Stomach (tissue), 4 donors: ENCODE measurements at regions not wholly inside any gene's neighbourhood (a gene's known extent, or its start where the extent isn't known, plus 50 kb on each side); places are given as distances from the start of the nearest gene placed in this dataset.

Experiments used
- CTCF ChIP-seq, 7 experiments: fragments of 450-650 bp in 4 of 7; fragments of 200-600 bp in 3 of 7; sonication (generic) in 3 of 7; IDR thresholded peaks; one replicate each; pipeline ENCODE4 v1.5.1; 2016 to 2019; ENCODE audit warnings: antibody characterized with exemption in 7 of 7, control low read depth in 2 of 7, mild to moderate bottlenecking in 1 of 7
- POLR2A ChIP-seq, 4 donors: fragments of 450-650 bp; IDR thresholded peaks; one replicate each; pipeline ENCODE4 v1.6.1; 2016; ENCODE audit warnings: antibody characterized with exemption in 4 of 4, control low read depth in 2 of 4, mild to moderate bottlenecking in 1 of 4, moderate library complexity in 1 of 4
- POLR2AphosphoS5 ChIP-seq, 3 donors: sonication (generic); formaldehyde crosslinking; IDR thresholded peaks; one replicate each; pipeline ENCODE4 v1.6.1; 2016; ENCODE audit warnings: antibody characterized with exemption in 3 of 3

- no peak for TF ChIP-seq POLR2AphosphoS5 (IDR thresholded peaks at IDR 0.05)
- TF ChIP-seq CTCF (IDR thresholded peaks at IDR 0.05), result no peak
- TF ChIP-seq POLR2A (IDR thresholded peaks at IDR 0.05), result no peak
These were observed 344.5 kb upstream of the LRATD1 start for GRCh38 chr2:14288016-14288415.
